OCI-LY1 (cell line): ENCODE measurements at regions not wholly inside any gene's neighbourhood (a gene's known extent, or its start where the extent isn't known, plus 50 kb on each side); places are given as distances from the start of the nearest gene placed in this dataset.

Experiments
- H2AFZ ChIP-seq: fragments of 200-600 bp; sonication (generic), shearing (Covaris generic); 2 replicates; pipeline ENCODE4 v1.6.0; 2014; ENCODE audit warnings: antibody characterized with exemption, mild to moderate bottlenecking, low read length
- H3F3A ChIP-seq: fragments of 200-600 bp; sonication (generic), shearing (Covaris generic); 2 replicates; pipeline ENCODE4 v1.6.0; 2014; ENCODE audit warnings: mild to moderate bottlenecking, antibody characterized with exemption, low read length, moderate library complexity; ENCODE audit not compliant: insufficient read depth
- H3K27ac ChIP-seq: fragments of 200-600 bp; sonication (generic); 2 replicates; pipeline ENCODE4 v1.5.1; 2014; ENCODE audit warnings: low read length, mixed run types, mild to moderate bottlenecking, low read depth; ENCODE audit not compliant: poor library complexity, severe bottlenecking
- H3K27me3 ChIP-seq: fragments of 200-600 bp; sonication (generic); 2 replicates; pipeline ENCODE4 v1.6.0; 2014; ENCODE audit warnings: antibody characterized with exemption, mild to moderate bottlenecking, low read length, moderate library complexity; ENCODE audit not compliant: insufficient read depth
- H3K36me3 ChIP-seq: fragments of 200-600 bp; sonication (generic); 2 replicates; pipeline ENCODE4 v1.6.1; 2014; ENCODE audit warnings: mild to moderate bottlenecking, antibody characterized with exemption, low read length, moderate library complexity, mixed read lengths; ENCODE audit not compliant: insufficient read depth
- H3K4me1 ChIP-seq: fragments of 200-600 bp; sonication (generic); 2 replicates; pipeline ENCODE4 v1.5.1; 2014; ENCODE audit warnings: mild to moderate bottlenecking, low read length, moderate library complexity; ENCODE audit not compliant: insufficient read depth, severe bottlenecking
- H3K4me2 ChIP-seq: fragments of 200-600 bp; sonication (generic), shearing (Covaris generic); 2 replicates; pipeline ENCODE4 v1.6.1; 2014; ENCODE audit warnings: low read length
- H3K4me3 ChIP-seq: fragments of 200-600 bp; sonication (generic); 2 replicates; pipeline ENCODE4 v1.5.1; 2014; ENCODE audit warnings: low read length, low read depth, mild to moderate bottlenecking, mixed read lengths; ENCODE audit not compliant: poor library complexity, severe bottlenecking
- H3K79me2 ChIP-seq: fragments of 200-600 bp; shearing (Covaris generic); 2 replicates; pipeline ENCODE4 v1.6.1; 2016; ENCODE audit warnings: mixed run types, low read length, mixed read lengths; ENCODE audit not compliant: insufficient read depth
- H3K9ac ChIP-seq: fragments of 200-600 bp; sonication (generic), shearing (Covaris generic); 2 replicates; pipeline ENCODE4 v1.6.1; 2014; ENCODE audit warnings: mild to moderate bottlenecking, low read length, mixed read lengths
- H3K9me2 ChIP-seq: fragments of 200-600 bp; sonication (generic), shearing (Covaris generic); 2 replicates; pipeline ENCODE4 v1.6.1; 2014; ENCODE audit warnings: low read depth, mild to moderate bottlenecking, low read length, mixed read lengths
- H3K9me3 ChIP-seq: fragments of 200-600 bp; shearing (Covaris generic); 2 replicates; pipeline ENCODE4 v1.6.1; 2014; ENCODE audit warnings: low read length, mixed read lengths
- H4K20me1 ChIP-seq: fragments of 200-600 bp; sonication (generic), shearing (Covaris generic); 2 replicates; pipeline ENCODE4 v1.6.0; 2016; ENCODE audit warnings: mild to moderate bottlenecking, low read length; ENCODE audit not compliant: insufficient read depth
- EZH2 ChIP-seq: fragments of 200-600 bp; sonication (generic), shearing (Covaris generic); IDR thresholded peaks from 2 replicates; pipeline ENCODE4 v1.8.0; 2017; ENCODE audit warnings: borderline replicate concordance, mixed run types, mild to moderate bottlenecking, antibody characterized with exemption, low read length, moderate library complexity, mixed read lengths
- TF ChIP-seq, protein P1 (sequence below): fragments of 200-600 bp; sonication (generic), shearing (Covaris generic); IDR thresholded peaks from 2 replicates; pipeline ENCODE4 v1.5.1; 2017; ENCODE audit warnings: mild to moderate bottlenecking, antibody characterized with exemption, low read length, moderate library complexity, mixed read lengths

DNA sequence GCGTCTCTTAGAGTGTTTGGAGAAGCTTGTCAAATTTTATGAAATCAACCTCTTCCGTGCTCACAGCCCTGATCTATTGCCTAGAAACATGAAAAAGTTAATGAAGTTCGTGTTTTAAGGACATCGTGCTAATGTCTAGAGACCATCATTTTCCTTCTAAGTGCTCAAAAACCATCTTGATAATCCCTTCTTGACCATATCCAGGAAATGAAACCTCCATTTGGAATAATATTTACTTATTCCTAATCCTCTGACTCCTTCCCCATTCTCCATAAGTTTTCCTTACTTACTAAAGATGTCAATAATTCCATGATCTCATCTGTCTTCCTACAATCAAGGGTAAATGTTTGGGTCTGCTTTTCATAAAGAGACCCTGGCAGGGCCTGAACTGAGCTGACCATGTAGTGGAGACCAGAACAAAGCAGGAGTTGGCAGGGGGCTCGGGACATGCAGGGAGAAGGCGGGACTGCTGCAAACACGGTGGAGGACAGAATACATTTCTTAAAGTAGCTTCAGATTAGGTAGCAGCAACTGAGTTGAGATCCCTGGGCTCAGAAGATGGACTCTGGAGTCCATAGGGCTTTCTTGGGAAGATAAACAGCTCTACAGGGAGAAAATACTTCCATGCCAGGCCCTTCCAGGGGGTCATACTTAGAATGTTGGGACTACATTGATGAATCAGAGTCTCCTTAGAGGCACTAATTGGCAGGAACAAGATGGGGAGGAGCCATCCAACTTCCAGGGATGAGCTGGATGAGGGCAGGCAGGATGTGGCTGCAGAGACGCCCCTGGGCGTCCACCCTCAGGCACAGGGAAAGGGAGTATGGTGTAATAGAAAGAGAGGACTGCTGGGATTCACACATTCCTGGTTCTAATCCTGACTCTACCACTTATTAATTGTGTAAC, 100.7 kb downstream of the RIN2 start:
- no peaks in the 10 kb centered on the region for H3K4me1 ChIP-seq
- no peak overlapping the region for H3K4me3 ChIP-seq
- H3K9me3 ChIP-seq, result no peaks in the 10 kb centered on the region
- H3K27ac ChIP-seq, result no peak overlapping the region
- 0 out of 2 replicates have a peak, but pooled peaks cover 3% of the 10 kb centered on the region for H3K27me3 ChIP-seq
- H2AFZ ChIP-seq, result no peak overlapping the region
- H3F3A ChIP-seq, result no peaks in the 10 kb centered on the region
- H3K36me3 ChIP-seq, result no peaks in the 10 kb centered on the region
- no peaks in the 10 kb centered on the region for H4K20me1 ChIP-seq
- TF ChIP-seq, protein P1, sequence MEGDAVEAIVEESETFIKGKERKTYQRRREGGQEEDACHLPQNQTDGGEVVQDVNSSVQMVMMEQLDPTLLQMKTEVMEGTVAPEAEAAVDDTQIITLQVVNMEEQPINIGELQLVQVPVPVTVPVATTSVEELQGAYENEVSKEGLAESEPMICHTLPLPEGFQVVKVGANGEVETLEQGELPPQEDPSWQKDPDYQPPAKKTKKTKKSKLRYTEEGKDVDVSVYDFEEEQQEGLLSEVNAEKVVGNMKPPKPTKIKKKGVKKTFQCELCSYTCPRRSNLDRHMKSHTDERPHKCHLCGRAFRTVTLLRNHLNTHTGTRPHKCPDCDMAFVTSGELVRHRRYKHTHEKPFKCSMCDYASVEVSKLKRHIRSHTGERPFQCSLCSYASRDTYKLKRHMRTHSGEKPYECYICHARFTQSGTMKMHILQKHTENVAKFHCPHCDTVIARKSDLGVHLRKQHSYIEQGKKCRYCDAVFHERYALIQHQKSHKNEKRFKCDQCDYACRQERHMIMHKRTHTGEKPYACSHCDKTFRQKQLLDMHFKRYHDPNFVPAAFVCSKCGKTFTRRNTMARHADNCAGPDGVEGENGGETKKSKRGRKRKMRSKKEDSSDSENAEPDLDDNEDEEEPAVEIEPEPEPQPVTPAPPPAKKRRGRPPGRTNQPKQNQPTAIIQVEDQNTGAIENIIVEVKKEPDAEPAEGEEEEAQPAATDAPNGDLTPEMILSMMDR, result no peak
- no peak for TF ChIP-seq EZH2
- H3K79me2 ChIP-seq, result no peaks in the 10 kb centered on the region
- H3K4me2 ChIP-seq, result no peak overlapping the region
- no peaks in the 10 kb centered on the region for H3K9me2 ChIP-seq
- H3K9ac ChIP-seq, result no peak overlapping the region

DNA sequence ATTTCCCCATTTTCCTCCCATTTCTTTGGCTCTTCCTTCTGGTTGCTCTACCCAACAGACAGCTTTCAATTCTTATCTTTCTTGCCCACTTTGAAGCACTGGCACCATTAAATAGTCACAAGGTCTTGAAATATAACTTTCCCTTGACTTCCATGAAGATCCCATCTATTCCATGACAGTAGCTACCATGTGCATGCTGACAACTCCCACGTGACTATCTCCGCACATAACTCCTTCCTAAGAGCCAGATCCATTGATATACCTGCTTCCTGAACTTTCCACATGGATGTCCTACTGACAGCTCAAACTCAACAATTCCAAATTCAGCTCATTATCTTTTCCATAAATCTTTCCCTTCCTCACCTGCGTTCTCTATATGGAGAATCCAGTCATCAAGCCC, 101.4 kb downstream of the RIN2 start:
- Histone ChIP-seq H2AFZ (no peak overlapping the region), H3K79me2 (no peaks in the 10 kb centered on the region), H3K4me2 (no peak overlapping the region), H3F3A (no peaks in the 10 kb centered on the region), H3K9ac (no peak overlapping the region), H3K27ac (no peak overlapping the region), H3K9me3 (no peaks in the 10 kb centered on the region), H3K4me1 (no peaks in the 10 kb centered on the region), H3K36me3 (no peaks in the 10 kb centered on the region), H3K9me2 (no peaks in the 10 kb centered on the region), H4K20me1 (no peaks in the 10 kb centered on the region), H3K27me3 (0 out of 2 replicates have a peak, but pooled peaks cover 3% of the 10 kb centered on the region), H3K4me3 (no peak overlapping the region)
- no peak for TF ChIP-seq EZH2
- TF ChIP-seq, protein P1, result no peak

DNA sequence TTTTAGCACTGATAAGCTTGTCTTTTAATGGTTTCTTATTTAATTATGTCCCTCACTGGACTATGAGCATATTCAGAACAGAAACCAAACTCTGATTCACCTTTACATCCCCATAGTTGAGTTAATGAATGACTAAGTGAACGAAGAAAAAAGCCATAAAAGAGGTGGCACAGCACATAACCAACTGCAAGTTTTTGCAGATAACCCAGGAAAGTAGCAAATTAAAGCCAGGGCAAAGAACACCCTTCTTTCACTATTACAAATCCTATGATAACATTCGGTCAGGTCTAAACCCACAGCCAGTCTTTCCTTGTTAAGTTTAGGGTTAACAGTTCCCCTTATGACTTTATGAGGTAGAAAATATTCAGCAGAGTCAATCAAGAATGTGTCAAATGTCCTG, 102.7 kb downstream of the RIN2 start:
- Histone ChIP-seq H3K79me2 (no peaks in the 10 kb centered on the region), H4K20me1 (no peaks in the 10 kb centered on the region), H3K9me3 (no peaks in the 10 kb centered on the region), H3K4me2 (no peak overlapping the region), H3K27ac (no peak overlapping the region), H3K27me3 (0 out of 2 replicates have a peak, but pooled peaks cover 3% of the 10 kb centered on the region), H2AFZ (no peak overlapping the region), H3K9ac (no peak overlapping the region), H3F3A (no peaks in the 10 kb centered on the region), H3K4me3 (no peak overlapping the region), H3K4me1 (no peaks in the 10 kb centered on the region), H3K36me3 (no peaks in the 10 kb centered on the region), H3K9me2 (no peaks in the 10 kb centered on the region)
- TF ChIP-seq, protein P1, result no peak
- no peak for TF ChIP-seq EZH2
